HepG2 (cell line): ENCODE measurements at regions not wholly inside any gene's neighbourhood (a gene's known extent, or its start where the extent isn't known, plus 50 kb on each side); places are given as distances from the start of the nearest gene placed in this dataset.
A peak's percentile ranks its signal among the peaks of the same experiment; 100 is the strongest.

Source experiments
- ATAC-seq: fragments of 200-7000 bp; cut with Tn5 transposase; 3 replicates; pipeline ENCODE4 v1.9.1; 2020; ENCODE audit warnings: mild to moderate bottlenecking, moderate library complexity
- BruUV-seq: library from RNA; stranded (reverse); fragments of 400-500 nt; replicated peaks from 2 replicates; lab custom pipeline; 2021; lab: Mats Ljungman, UMichigan
- CTCF ChIA-PET: fragments of 300-600 bp; formaldehyde crosslinking; extraction: SDS; loops from one replicate; lab custom pipeline; 2021; ENCODE audit warnings: low total read pairs, inconsistent platforms, low intra/inter-chr PET ratio; lab: Yijun Ruan, JAX
- POLR2A ChIA-PET: fragments of 350-600 bp; sonication (Branson Sonifier 250); formaldehyde crosslinking; loops from one replicate; lab custom pipeline; 2020; ENCODE audit warnings: antibody characterized with exemption, inconsistent platforms; lab: Yijun Ruan, JAX
- DNase-seq: peaks from one replicate; pipeline ENCODE4 v3.0.0-alpha.2; 2015; ENCODE audit warnings: low spot score
- FAIRE-seq: peaks from 3 replicates; lab custom pipeline; 2011; peaks lifted over from hg19 to GRCh38; lab: Jason Lieb, UNC
- H2AFZ ChIP-seq: one replicate; pipeline ENCODE4 v1.6.1; 2011; ENCODE audit warnings: low read length, inconsistent platforms
- H3K27ac ChIP-seq: fragments of 300-600 bp; 3 replicates; pipeline ENCODE4 v1.8.0; 2011; ENCODE audit warnings: mixed run types, mild to moderate bottlenecking, mixed read lengths, low read length, inconsistent platforms; ENCODE audit not compliant: insufficient read depth; ENCODE audit errors: extremely low read length
- H3K27me3 ChIP-seq, 2 experiments: fragments of 200-600 bp in 1 of 2; 2 replicates in 1 of 2; 3 replicates in 1 of 2; pipeline versions ENCODE4 v1.6.0 to v1.8.0; 2011; ENCODE audit warnings: low read length in 2 of 2, mild to moderate bottlenecking in 2 of 2, moderate library complexity in 2 of 2, inconsistent platforms in 1 of 2; ENCODE audit not compliant: insufficient read depth in 2 of 2, control insufficient read depth in 1 of 2
- H3K36me3 ChIP-seq, 2 experiments: fragments of 200-600 bp in 1 of 2; replicated peaks in 1 of 2; 2 replicates in 1 of 2; 3 replicates in 1 of 2; pipeline versions ENCODE4 v1.5.1 to v1.8.0; 2011; ENCODE audit warnings: low read length in 2 of 2, inconsistent platforms in 1 of 2; ENCODE audit not compliant: insufficient read depth in 2 of 2, control insufficient read depth in 1 of 2
- H3K4me1 ChIP-seq: 2 replicates; pipeline ENCODE4 v1.5.1; 2012; ENCODE audit warnings: low read length, inconsistent platforms; ENCODE audit not compliant: insufficient read depth
- H3K4me2 ChIP-seq: 2 replicates; pipeline ENCODE4 v1.6.0; 2011; ENCODE audit warnings: low read depth, low read length, inconsistent platforms
- H3K4me3 ChIP-seq, 3 experiments: fragments of 200-600 bp in 1 of 3; sonication (generic), shearing (Covaris generic) in 1 of 3; replicated peaks in 1 of 3; 2 replicates each; pipeline ENCODE4 v1.5.1; 2011 to 2016; ENCODE audit warnings: low read length in 3 of 3, inconsistent platforms in 2 of 3, low read depth in 2 of 3, mild to moderate bottlenecking in 2 of 3, control low read depth in 1 of 3, mixed read lengths in 1 of 3; ENCODE audit not compliant: insufficient read depth in 1 of 3
- H3K79me2 ChIP-seq: one replicate; pipeline ENCODE4 v1.6.1; 2011; ENCODE audit warnings: low read length, inconsistent platforms; ENCODE audit not compliant: insufficient read depth
- H3K9ac ChIP-seq: 2 replicates; pipeline ENCODE4 v1.6.0; 2011; ENCODE audit warnings: mild to moderate bottlenecking, low read depth, low read length, inconsistent platforms; ENCODE audit not compliant: insufficient read depth
- H3K9me3 ChIP-seq: 2 replicates; pipeline ENCODE4 v1.5.1; 2012; ENCODE audit warnings: mild to moderate bottlenecking, low read length
- H4K20me1 ChIP-seq: 2 replicates; pipeline ENCODE4 v1.6.0; 2011; ENCODE audit warnings: inconsistent platforms, mild to moderate bottlenecking, low read length, moderate library complexity; ENCODE audit not compliant: insufficient read depth
- CREB1 ChIP-seq, 2 experiments: fragments of 450-650 bp in 1 of 2; IDR thresholded peaks; 2 replicates each; pipeline ENCODE4 v1.6.1; 2016 to 2017; ENCODE audit warnings: control low read depth in 1 of 2, mild to moderate bottlenecking in 1 of 2, missing compliant biosample characterization in 1 of 2, missing genetic modification characterization in 1 of 2
- DPF2 ChIP-seq: sonication (generic); formaldehyde crosslinking; IDR thresholded peaks from 2 replicates; pipeline ENCODE4 v1.4.0; 2020; ENCODE audit warnings: mild to moderate bottlenecking, low read depth, missing genetic modification reagents, borderline replicate concordance
- ETV5 ChIP-seq: IDR thresholded peaks from 2 replicates; pipeline ENCODE4 v1.6.1; 2018; ENCODE audit warnings: missing biosample characterization, missing genetic modification reagents, inconsistent platforms, borderline replicate concordance
- FOSL2 ChIP-seq: sonication (generic); formaldehyde crosslinking; IDR thresholded peaks from 2 replicates; pipeline ENCODE4 v1.4.0; 2020; ENCODE audit warnings: missing genetic modification reagents
- FOXA1 ChIP-seq, 2 experiments: fragments of 450-650 bp in 1 of 2; sonication (generic) in 1 of 2; formaldehyde crosslinking in 1 of 2; IDR thresholded peaks; 2 replicates each; pipeline versions ENCODE4 v1.4.0 to v1.6.1; 2016 to 2020; ENCODE audit warnings: missing genetic modification reagents in 1 of 2
- IRF9 ChIP-seq: sonication (generic); formaldehyde crosslinking; IDR thresholded peaks from 2 replicates; pipeline ENCODE4 v1.8.0; 2022; ENCODE audit warnings: missing genetic modification reagents, mild to moderate bottlenecking, borderline replicate concordance
- KDM5A ChIP-seq: fragments of 200-600 bp; sonication (generic); IDR thresholded peaks from 2 replicates; pipeline ENCODE4 v1.7.0; 2018; ENCODE audit warnings: antibody characterized with exemption, mild to moderate bottlenecking, low read length, borderline replicate concordance
- KLF15 ChIP-seq: sonication (generic); formaldehyde crosslinking; IDR thresholded peaks from 2 replicates; pipeline ENCODE4 v1.8.1; 2023; ENCODE audit warnings: borderline replicate concordance, mild to moderate bottlenecking, inconsistent platforms, missing genetic modification reagents, mixed read lengths
- MYPOP ChIP-seq: sonication (generic); formaldehyde crosslinking; IDR thresholded peaks from 2 replicates; pipeline ENCODE4 v1.8.1; 2023; ENCODE audit warnings: mild to moderate bottlenecking, moderate library complexity, missing genetic modification reagents
- NCOA2 ChIP-seq: sonication (generic); formaldehyde crosslinking; IDR thresholded peaks from 2 replicates; pipeline ENCODE4 v1.8.0; 2022; ENCODE audit warnings: inconsistent platforms
- PHF8 ChIP-seq: sonication (generic); formaldehyde crosslinking; IDR thresholded peaks from 2 replicates; pipeline ENCODE4 v1.5.0; 2020; ENCODE audit warnings: missing genetic modification reagents
- RNF2 ChIP-seq: fragments of 450-650 bp; conservative IDR thresholded peaks from 2 replicates; pipeline ENCODE4 v1.6.1; 2016; ENCODE audit warnings: low read depth
- TCF7L2 ChIP-seq: IDR thresholded peaks from 2 replicates; pipeline ENCODE4 v1.6.1; 2011; ENCODE audit warnings: mild to moderate bottlenecking, low read depth, low read length, moderate library complexity
- TRIM24 ChIP-seq: sonication (generic); formaldehyde crosslinking; IDR thresholded peaks from 2 replicates; pipeline ENCODE4 v1.8.0; 2022; ENCODE audit warnings: mild to moderate bottlenecking, missing genetic modification reagents
- ZNF337 ChIP-seq: sonication (generic); formaldehyde crosslinking; IDR thresholded peaks from 2 replicates; pipeline ENCODE4 v1.5.1; 2020; ENCODE audit warnings: missing genetic modification reagents, low read depth, mild to moderate bottlenecking, borderline replicate concordance
- ZNF362 ChIP-seq: sonication (generic); formaldehyde crosslinking; IDR thresholded peaks from 2 replicates; pipeline ENCODE4 v1.4.0; 2020; ENCODE audit warnings: missing genetic modification reagents, mild to moderate bottlenecking, borderline replicate concordance
- ZNF431 ChIP-seq: sonication (generic); formaldehyde crosslinking; IDR thresholded peaks from 2 replicates; pipeline ENCODE4 v1.9.0; 2022; ENCODE audit warnings: missing genetic modification reagents, low read depth, mild to moderate bottlenecking, borderline replicate concordance
- ZNF772 ChIP-seq: sonication (generic); formaldehyde crosslinking; IDR thresholded peaks from 2 replicates; pipeline ENCODE4 v1.5.0; 2020; ENCODE audit warnings: mild to moderate bottlenecking, missing genetic modification reagents
- WGBS: methylation state at CpG from one replicate; pipeline ENCODE4 v1.1.6; 2017; ENCODE audit warnings: low lambda C conversion rate; 5-methylcytosine and 5-hydroxymethylcytosine counted together
- in situ Hi-C: cut with HindIII; loops from 2 replicates; pipeline ENCODE4 v1.10.0; 2017; ENCODE audit warnings: low pct_unique_long_range_greater_than_20kb; ENCODE audit not compliant: extremely low pct_ligation_motif_present
- intact Hi-C: fragments of 100-400 bp; cut with micrococcal nuclease; formaldehyde crosslinking; loops from one replicate; pipeline ENCODE4 v1.10.0; 2022; ENCODE audit not compliant: unreplicated experiment

GRCh38 chr13:81874681-81875661 lies 1534.0 kb upstream of the SPRY2 start (continued):
- TF ChIP-seq IRF9 = no peak
- peak; percentile 73 for TF ChIP-seq FOSL2 (CRISPR knock-in tag)

- Histone ChIP-seq H3K9ac (no peak overlapping the region), H3K27me3 (peaks cover 0 to 18% of the 10 kb centered on the region in 2 experiments; a peak in 2 of 5 replicates), H4K20me1 (0 out of 2 replicates have a peak, but pooled peaks cover 5% of the 10 kb centered on the region), H3K4me3 (no peak overlapping the region), H3K4me2 (no peak overlapping the region; the same call in 1 of the 2 replicates), H3K27ac (no peak overlapping the region), H3K36me3 (no peaks in the 10 kb centered on the region), H3K79me2 (no peaks in the 10 kb centered on the region), H3K9me3 (no peaks in the 10 kb centered on the region), H3K4me1 (peaks cover 19% of the 10 kb centered on the region), H2AFZ (no peak overlapping the region)
- ATAC-seq (peak; percentile 97), DNase-seq (peak; percentile 75), FAIRE-seq (no peak)
- ChIA-PET CTCF (no interaction called here), POLR2A (no interaction called here)
- in situ Hi-C loops (loop anchor here (10.0 kb wide), 1 partner anchor 239 kb away; no protein-coding TSS in a partner anchor), intact Hi-C loops (loop anchor here (5.0 kb wide), 1 partner anchor 332 kb away; no protein-coding TSS in a partner anchor)
- WGBS = under 1% methylated on average over 4 of the region's 4 CpGs
- BruUV-seq = no TSS peak
- TF ChIP-seq DPF2 (CRISPR knock-in tag) = no peak
- TF ChIP-seq NCOA2 (CRISPR knock-in tag) = peak; percentile 81; the same call in 1 of the 2 replicates
- TF ChIP-seq MYPOP (CRISPR knock-in tag) = peak; percentile 23; the same call in 1 of the 2 replicates
- TF ChIP-seq ZNF337 (CRISPR knock-in tag) = no peak
- TF ChIP-seq RNF2 = 0 out of 2 replicates have a peak, but pooled peaks have one; percentile 53
- TF ChIP-seq KLF15 (CRISPR knock-in tag) = no peak
- TF ChIP-seq ZNF362 (CRISPR knock-in tag) = peak; percentile 63; the same call in 1 of the 2 replicates
- no peak for TF ChIP-seq KDM5A
- no peak for TF ChIP-seq TRIM24
- TF ChIP-seq ZNF772 (CRISPR knock-in tag) = no peak
- TF ChIP-seq FOXA1 (IDR thresholded peaks at IDR 0.05) = peak; percentile 100
- peak; percentile 95 for TF ChIP-seq FOXA1 (CRISPR knock-in tag; IDR thresholded peaks at IDR 0.05)
- no peak for TF ChIP-seq PHF8 (CRISPR knock-in tag)
- peak; percentile 27; the same call in 1 of the 2 replicates for TF ChIP-seq CREB1 (IDR thresholded peaks at IDR 0.05)
- TF ChIP-seq CREB1 (CRISPR knock-in tag; IDR thresholded peaks at IDR 0.05) = peak; percentile 76
- peak; percentile 32; the same call in 1 of the 2 replicates for TF ChIP-seq ZNF431 (CRISPR knock-in tag)
- TF ChIP-seq ETV5 (CRISPR knock-in tag) = no peak
- peak; percentile 40; the same call in 1 of the 2 replicates for TF ChIP-seq TCF7L2
Observed at GRCh38 chr13:81874253-81874652, 1533.3 kb upstream of the SPRY2 start.
